Islet precursor cell (in vitro differentiated cells): ENCODE measurements at regions not wholly inside any gene's neighbourhood (a gene's known extent, or its start where the extent isn't known, plus 50 kb on each side); places are given as distances from the start of the nearest gene placed in this dataset.

Experiments
- DNase-seq: peaks from one replicate; pipeline ENCODE4 v3.0.0-alpha.2; 2018

DNA sequence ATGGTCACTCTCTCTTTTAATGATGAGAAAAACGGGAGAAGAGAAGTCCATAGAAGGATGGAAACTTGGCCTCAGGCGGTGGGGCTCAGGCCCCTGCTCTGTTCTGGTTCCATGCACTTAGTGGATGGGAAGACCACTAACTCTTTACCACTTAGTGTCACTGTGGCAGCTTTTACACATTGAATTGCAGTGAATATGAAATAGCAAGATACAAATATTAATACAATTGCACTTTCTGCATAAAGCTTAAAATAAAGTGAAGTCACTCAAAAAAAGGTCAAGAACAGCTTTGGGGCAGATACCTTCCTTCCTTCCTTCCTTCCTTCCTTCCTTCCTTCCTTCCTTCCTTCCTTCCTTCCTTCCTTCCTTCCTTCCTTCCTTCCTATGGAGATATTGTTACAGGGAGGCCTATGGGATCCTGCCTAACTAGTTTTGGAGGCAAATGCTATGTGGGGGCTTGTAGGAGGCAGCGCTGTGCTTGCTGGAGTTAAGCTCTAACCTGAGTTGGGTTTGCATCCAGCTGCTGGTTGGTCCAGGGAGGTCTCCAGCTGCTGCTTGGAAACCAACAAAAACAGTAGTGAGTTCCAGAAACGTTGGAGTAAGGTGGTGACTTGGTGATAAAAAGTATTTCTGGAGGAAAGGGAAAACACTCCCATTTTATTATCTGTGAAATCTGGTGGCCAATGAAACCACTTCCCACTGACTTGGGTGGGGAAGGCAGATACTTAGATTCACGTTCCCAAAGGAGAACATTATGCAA is 62.3 kb upstream of the NKX2-2 start:
- no peak for DNase-seq

DNA sequence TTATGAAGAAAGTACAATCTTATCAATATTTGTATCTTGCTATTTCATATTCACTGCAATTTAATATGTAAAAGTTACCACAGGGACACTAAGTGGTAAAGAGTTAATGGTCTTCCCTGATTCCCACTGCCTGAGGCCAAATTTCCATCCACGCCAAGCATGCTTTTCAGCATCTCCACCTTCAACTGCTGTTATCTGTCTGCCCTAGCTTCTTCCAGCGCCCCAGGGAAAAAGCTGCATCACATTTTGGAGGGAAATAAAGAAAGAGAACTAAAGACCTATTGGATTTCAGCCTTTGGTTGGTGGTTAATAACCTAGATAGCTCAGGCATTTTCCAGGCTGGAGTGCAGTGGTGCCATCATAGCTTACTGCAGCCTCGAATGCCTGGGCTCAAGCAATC is 61.3 kb upstream of the NKX2-2 start:
- DNase-seq: no peak

DNA sequence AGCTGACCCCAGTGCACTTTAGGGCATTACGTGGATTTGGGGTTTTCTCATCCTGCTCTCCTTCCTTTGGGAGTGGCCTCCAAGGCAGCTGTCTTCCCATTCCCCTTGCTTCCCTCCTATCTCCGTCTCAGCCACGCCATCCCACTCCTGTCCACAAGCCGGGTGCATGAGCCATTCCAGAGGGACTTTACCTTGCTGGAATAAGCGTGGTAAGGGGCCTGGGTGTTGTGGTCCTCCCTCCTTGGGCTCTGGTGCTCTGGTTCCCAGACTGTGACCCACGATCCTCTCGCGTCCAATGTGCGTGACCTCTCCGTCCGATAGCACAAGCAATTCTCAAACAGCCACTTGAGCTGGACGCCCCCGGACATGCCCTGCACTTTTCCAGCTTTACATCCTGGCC is 60.6 kb upstream of the NKX2-2 start:
- DNase-seq: peak; percentile 31

DNA sequence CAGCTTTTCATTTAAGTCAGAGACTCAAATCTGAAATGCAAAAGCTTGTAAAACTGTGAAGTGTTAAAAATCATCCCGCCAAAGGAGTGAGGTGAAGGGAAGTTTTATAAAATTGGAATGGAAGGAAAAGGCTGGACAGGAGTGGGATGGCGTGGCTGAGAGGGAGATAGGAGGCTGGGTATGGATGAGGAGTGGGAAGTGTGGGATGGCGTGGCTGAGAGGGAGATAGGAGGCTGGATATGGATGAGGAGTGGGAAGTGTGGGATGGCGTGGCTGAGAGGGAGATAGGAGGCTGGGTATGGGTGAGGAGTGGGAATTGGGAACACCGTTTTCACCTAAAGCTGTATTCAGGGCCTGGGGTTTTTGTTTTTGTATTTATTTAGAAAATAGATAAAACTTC is 59.4 kb upstream of the NKX2-2 start:
- peak; percentile 13 for DNase-seq

DNA sequence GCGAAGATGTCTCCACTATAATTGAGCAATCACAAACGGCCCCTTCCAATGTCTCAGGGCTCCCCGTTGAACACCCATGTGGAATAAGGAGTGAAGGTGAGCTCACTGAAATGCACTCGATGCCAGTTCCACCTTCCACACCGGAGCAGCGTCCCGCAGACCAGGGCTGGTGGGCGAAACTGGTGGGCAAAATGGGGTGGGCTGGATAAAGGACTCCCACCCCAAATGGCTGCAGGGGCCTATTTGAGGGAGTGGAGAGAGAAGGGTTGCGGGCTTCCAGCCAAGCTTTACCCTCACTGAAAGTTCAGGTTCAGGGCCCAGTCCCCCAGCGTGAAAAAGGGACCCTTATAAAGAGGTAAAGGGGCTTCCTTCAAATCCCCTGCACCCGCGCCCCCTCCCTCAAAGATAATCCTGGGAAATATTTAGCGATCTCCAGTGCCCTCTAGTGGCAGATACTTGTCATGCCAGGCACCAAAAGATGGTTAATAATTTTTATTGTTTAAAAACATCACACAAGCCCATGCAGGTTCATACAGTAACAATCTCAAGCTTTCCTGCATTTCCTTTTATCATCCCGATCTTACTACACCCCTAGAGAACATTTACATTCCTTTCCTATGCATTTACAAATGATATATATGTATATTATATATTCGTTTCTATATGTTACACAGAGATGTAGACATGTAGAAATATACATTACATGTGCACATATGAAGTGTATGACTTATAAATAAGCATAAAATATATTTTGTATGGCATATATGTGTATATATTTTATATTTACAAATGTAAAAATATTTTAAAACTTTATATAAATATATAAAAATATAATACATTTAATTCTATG is 58.2 kb upstream of the NKX2-2 start:
- peak; percentile 32 for DNase-seq

DNA sequence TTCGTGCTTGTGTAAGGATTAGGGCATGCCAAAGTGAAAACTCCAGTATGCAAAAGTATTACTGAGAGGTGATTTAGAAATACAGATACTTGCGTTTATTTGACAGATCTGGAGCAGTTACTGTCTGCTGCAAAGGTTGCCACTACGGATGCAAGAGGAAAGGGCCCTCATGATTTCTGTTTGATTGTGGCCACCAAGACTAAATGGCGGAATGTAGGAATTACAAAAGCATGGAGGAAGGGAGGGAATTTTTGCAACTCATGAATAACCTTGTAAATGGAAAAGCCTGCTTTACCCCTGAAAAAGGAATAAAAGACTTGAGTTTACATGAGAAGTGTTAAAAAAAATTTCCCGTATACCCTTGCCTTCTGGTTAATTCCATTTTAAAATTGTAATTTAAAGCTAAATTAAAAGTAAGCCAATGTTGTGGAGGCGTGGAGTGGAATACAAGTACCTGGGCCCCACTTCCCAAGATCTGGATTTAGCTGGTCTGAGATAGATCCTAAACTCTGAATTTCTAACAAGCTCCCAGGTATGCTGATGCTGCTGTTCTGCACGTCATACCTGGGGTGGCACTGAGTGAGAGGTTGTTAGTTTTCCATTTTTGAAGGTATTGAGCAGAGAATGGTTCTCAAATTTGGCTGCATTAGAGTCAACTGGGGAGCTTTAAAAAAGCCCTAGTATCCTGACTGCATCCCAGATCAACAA is 56.6 kb upstream of the NKX2-2 start:
- peak; percentile 19 for DNase-seq

DNA sequence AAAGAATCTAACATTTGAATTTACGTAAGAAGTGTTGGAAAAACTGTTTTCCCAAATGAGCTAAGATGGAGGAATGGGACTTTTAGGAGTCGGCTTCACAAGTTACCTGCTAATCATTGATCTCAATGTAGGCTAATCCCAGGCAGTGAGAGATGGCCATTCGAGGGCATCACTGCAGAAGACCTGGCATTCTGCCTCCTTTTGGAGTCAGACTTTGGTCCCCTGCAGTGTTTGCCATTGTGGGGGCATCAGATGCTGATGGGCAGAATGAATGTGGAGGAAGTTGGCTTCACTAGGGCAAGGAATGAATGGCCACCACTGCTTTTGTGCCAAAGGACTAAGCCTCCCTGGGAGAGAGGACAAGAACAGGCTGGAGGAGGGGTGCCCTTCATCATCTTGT is 55.7 kb upstream of the NKX2-2 start:
- no peak for DNase-seq

DNA sequence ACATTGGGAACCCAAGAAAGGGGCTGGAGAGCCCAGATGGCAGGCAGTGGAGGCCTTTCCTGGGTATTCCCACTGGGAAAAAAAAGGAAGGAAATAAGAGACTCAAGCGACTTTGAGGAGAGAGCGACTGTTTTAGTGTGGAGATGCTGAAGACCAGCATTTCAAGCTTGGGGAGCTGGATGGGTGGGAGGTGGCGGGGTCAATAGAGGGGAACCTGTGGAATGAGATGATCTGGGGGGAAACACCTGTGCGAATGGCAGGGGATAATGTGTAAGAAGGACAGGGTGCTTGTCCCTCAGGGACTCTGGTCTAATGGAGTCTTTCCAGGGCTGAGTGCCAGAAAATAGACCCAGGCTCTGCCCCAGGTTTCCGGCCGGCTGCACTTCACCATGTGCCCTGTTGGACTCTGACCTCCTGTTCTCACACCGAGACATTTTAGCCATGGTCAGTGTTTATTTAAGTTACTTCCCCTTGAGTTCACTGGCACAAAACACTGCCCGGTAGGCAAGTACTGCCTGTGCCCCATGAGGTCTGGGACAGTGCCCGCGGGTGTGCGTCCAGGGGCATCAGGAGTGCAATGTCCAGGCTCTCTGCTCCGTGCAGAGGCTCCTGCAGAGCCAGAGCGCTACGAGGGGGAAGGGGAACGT is 50.4 kb upstream of the NKX2-2 start:
- DNase-seq: no peak
